HG03342 (cell line): ENCODE measurements at regions not wholly inside any gene's neighbourhood (a gene's known extent, or its start where the extent isn't known, plus 50 kb on each side); places are given as distances from the start of the nearest gene placed in this dataset.
"Not testable (repeated sequence)": the region's sequence is repeated elsewhere in the genome, so short reads cannot be mapped to it uniquely, and the experiment has no call there.

Source experiments
- ATAC-seq: cut with Tn5 transposase; IDR thresholded peaks from one replicate; pipeline ENCODE4 v1.9.1; 2021; ENCODE audit warnings: mild to moderate bottlenecking, moderate library complexity; ENCODE audit not compliant: unreplicated experiment

- ATAC-seq: no peak
Measured at GRCh38 chr10:64773357-64773756, 1252.2 kb downstream of the REEP3 start.

DNA sequence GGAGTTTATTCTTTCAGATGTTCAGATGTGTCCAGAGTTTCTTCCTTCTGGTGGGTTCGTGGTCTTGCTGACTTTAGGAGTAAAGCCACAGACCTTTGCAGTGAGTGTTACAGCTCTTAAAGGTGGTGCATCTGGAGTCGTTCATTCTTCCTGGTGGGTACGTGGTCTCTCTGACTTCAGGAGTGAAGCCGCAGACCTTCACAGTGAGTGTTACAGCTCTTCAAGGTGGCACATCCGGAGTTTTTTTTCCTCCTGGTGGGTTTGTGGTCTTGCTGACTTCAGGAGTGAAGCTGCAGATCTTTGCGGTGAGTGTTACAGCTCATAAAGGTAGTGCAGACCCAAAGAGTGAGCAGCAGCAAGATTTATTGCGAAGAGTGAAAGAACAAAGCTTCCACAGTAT, 1263.2 kb downstream of the REEP3 start:
- ATAC-seq: not testable (repeated sequence)

DNA sequence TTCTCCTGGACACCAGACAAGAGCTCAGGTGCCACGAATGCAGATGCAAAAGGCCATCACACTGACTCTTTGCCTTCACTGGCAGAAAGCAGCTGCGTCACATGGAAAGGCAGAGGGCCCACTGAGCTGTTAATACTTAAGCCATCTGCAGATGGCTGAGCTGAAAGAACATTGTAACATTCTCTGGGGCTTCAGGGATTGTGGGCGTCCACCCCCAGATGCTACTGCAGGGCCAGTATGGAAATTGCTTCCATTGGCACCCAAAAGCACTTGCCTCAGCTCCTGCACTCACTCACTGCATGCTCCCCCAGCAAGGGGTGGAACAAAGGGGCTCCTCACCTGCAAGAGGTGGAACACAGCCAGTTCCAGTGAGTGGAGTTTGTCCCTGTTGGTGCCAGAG, 1264.6 kb downstream of the REEP3 start:
- no peak for ATAC-seq

DNA sequence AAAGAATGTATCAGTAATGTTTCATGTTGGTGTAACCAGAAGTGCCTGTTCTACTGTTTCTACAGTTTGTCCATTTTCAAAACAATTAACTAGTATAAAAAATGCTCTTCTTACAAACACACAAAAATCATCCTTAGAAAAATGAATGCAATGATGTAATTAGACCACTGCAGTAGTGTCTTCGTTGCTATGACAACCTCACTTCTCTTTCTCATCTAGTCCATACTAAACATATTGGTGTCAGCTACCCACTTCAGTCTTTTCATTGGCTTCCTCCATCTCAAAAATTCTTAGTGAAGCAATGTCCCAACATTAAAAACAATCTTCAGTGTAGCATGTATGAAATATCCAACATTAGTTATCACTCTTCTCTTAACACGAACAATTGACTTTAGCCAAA, 1265.8 kb downstream of the REEP3 start:
- ATAC-seq: no peak

DNA sequence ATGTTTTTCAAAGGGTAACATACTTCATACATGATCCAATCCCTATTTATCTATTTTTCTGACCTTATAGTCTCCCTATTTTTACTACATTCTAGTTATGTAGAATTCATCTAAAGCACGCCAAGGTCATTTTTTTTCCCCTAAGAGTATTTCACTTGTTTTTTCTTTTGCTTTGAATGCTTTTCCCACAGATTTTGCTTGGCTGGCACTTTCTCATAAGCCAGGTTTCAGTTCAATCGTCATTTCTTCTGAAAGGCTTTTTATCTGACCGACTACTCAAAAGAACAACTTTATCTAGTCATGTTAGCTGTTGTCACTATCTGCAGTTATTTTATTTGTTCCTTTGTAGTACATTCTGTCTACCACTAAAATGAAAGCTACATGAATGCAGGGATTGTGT, 1274.6 kb downstream of the REEP3 start:
- no peak for ATAC-seq

DNA sequence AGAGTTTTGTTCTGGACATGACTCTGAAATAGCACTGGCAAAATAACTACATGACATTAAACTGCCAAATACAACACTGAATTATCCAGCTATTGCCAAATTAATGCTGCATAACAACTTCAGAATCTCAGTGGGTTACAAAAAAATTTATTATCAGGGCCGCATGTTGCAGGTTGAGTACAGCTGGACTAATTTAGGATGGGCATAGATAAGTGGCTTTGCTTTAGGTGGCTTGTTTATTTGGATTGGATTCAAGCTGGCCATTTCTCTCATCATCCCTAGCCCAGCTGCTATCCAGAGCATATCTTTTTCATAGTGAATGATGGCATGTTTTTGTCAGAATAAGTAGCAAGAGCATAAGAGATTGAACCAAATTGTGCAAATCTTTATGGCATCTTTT, 1277.1 kb downstream of the REEP3 start:
- ATAC-seq: no peak

DNA sequence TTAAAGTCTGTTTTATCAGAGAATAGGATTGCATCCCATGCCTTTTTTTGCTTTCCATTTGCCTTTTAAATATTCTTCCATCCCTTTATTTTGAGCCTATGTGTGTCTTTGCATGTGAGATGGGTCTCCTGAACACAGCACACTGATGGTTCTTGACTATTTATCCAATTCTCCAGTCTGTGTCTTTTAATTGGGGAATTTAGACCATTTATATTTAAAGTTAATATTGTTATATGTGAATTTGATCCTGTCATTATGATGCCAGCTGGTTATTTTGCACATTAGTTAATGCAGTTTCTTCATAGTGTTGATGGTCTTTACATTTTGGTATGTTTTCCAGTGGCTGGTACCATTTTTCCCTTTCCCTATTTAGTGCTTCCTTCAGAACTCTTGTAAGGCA, 1287.0 kb downstream of the REEP3 start:
- ATAC-seq: not testable (repeated sequence)

- not testable (repeated sequence) for ATAC-seq
Measured at GRCh38 chr10:64810046-64810445, 1288.8 kb downstream of the REEP3 start.

GRCh38 chr10:64813391-64813790, 1292.2 kb downstream of the REEP3 start:
- no peak for ATAC-seq

GRCh38 chr10:64814201-64814600, 1293.0 kb downstream of the REEP3 start:
- ATAC-seq: no peak

DNA sequence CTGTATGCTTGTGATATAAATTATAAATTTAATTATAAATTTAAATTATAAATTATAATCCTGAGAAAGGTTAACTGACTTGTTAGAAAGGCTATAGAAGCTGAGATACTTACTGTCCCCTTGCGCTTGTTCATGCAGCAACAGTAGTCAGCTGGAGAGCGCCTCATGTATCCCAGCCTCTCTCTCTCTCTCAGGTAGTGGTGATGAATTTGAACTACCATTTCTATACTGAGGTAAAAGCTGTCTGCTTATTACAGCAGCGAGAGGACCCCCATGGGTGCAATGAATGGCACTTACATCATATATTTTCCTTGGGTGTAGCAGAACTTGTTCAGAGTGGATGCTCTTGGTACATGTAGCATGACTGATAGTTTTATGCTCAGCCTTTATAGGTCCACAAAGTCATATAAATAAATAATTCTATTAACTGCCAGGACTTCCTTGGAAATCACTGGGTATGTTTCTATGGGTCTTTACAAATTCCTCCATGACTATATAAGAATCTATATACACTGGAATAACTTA, 1308.7 kb downstream of the REEP3 start:
- no peak for ATAC-seq

DNA sequence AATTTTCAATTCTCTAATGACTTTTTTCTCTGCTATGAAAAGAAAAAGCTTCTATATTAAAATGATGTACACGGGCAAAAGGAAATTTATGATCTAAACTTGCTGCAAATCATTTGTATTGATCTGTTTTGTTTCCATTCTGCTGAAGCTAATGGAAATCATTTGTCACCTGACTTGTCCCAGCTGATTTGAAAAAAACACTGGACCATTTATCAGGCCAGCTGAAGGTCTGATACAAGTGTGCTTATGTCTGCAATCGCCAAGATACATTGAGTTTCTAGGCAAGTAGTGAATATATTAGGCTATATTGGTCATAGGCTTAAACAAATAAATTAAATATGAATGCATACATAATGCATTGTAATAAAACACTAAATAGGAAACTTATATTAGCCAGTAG, 1309.7 kb downstream of the REEP3 start:
- ATAC-seq: no peak

DNA sequence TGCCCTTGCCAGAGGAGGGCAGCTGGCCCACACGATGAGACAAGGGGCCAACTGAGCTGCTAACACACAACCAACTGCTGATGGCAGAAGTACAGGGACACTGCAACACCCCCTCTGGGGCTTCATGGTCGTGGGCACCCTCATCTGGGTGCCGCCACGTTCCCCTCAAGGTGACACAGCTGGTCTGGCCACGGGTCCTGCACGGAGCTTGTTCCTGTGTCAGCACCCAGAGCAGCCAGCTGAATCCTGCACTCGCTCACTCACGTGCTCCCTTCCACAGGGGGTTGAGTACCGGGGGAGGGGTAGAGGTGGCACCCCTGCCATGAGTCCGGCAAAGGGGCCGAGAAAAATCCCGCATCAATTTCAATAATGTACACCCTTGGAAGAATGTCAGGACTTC, 1319.1 kb downstream of the REEP3 start:
- no peak for ATAC-seq

GRCh38 chr10:64846700-64847099, 1325.5 kb downstream of the REEP3 start:
- ATAC-seq: no peak

DNA sequence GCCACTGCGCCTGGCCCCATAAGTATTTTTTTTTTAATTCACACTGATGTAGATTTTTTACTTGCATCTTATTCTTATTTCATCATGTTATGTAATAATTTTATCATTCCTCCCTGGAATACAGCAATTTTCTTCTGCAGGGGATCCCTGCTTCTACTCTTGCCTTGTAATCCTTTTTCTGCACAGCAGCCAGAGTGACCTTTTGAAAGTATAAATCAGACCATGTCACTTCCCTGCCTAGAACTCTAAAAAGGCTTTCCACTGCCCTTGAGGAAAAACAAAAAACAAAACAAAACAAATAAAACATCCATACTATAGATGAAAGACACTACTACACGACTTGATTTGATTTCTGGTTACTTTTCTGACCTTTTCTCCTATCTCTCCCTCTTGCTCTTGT, 1334.7 kb downstream of the REEP3 start:
- ATAC-seq: no peak

- no peak for ATAC-seq
Measured at GRCh38 chr10:64859911-64860310, 1338.7 kb downstream of the REEP3 start.

DNA sequence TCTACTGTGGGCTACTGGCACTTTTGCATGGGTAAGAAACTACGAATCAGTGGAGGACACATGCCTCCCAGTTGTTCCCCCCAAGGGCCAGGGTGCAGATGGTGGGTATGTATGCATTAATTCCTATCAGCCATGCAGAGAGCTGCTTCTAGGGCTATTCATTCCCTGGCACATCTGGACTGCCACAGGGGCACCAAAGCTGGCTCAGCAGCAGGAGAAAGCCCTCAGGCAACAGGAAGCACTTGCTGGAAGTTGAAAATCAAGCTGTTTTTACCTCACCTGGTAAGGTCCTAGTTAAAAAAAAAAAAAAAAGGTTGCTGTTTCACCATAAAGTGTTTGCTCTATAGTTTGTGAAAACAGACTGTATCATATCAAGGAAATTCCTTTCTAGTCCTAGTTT, 1342.6 kb downstream of the REEP3 start:
- ATAC-seq: no peak

DNA sequence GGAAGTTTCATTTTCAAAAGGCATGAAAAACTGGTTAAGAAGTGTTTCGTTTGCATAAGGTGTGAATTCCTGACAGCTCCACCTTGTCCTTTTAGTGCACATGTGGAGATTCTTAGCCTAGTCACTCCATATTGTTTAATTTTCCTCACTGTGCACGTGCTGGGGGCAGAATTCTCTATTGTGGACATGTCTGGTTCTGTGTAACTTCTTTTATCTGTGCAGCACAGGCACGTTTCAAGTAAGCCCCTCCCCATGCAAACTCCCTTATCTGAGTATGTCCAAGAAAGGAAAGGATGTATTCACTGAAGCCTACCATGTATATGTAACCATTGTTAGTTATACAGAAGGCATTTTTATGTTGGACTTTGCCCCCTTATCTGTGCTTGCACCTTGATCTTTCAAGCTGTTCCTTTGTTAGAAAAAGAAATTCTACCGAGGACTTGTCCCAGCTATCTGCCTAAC, 1346.3 kb downstream of the REEP3 start:
- ATAC-seq: no peak

GRCh38 chr10:64873088-64873487, 1351.9 kb downstream of the REEP3 start:
- ATAC-seq: no peak

GRCh38 chr10:64873959-64874358, 1352.8 kb downstream of the REEP3 start:
- ATAC-seq: no peak

- ATAC-seq: no peak
Measured at GRCh38 chr10:64880546-64880945, 1359.3 kb downstream of the REEP3 start.

DNA sequence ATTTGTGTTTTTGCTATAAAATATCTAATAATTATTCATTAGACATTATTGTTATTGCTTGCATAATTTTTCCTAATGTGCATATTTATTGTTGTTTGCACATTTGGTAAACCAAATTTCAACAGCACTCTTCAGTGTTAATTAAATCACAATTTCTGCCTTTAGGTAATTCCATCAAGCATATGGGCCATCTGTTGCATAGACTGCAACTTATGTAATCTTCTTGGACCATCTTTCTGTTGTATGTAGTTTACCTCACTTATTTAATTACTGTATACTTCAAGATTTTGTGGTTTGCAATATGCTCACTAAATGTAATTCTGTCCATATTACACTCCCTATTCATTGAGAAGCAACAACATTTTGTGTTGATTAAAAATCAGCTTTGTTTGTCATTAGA, 1360.1 kb downstream of the REEP3 start:
- no peak for ATAC-seq

- no peak for ATAC-seq
Measured at GRCh38 chr10:64896582-64896981, 1375.4 kb downstream of the REEP3 start.

- not testable (repeated sequence) for ATAC-seq
Measured at GRCh38 chr10:64906311-64906710, 1385.1 kb downstream of the REEP3 start.
